ENCODE measurements at regions not wholly inside any gene's neighbourhood (a gene's known extent, or its start where the extent isn't known, plus 50 kb on each side); places are given as distances from the start of the nearest gene placed in this dataset.

DNA sequence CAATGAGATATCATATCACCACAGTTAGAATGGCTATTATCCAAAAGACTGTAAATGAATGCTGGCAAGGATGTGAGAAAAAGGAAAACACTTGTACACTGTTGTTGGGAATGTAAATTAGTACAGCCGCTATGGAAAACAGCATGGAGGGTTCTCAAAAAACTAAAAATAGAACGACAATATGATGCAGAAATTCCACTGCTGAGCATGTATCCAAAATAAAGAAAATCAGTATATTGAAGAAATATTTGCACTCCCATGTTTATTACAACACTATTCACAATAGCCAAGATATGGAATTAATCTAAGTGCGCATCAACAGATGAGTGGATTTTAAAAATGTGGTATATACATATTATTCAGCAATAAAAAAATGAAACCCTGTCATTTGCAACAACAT lies 898.9 kb upstream of the MAN1A1 start:
- Mint-ChIP-seq H3K27me3 (ENCODE audit: insufficient read depth, unreplicated experiment) (no peaks in the 10 kb centered on the region), H3K9me3 (ENCODE audit: unreplicated experiment) (peaks cover 8% of the 10 kb centered on the region), H3K27ac (ENCODE audit: low read depth, unreplicated experiment) (no peak overlapping the region), H3K4me1 (ENCODE audit: insufficient read depth, unreplicated experiment) (no peaks in the 10 kb centered on the region), H3K4me3 (ENCODE audit: unreplicated experiment) (no peak overlapping the region), H3K36me3 (ENCODE audit: insufficient read depth, unreplicated experiment) (no peaks in the 10 kb centered on the region)
- CTCF ChIA-PET, result no interaction called here
- TF ChIP-seq, protein P1, sequence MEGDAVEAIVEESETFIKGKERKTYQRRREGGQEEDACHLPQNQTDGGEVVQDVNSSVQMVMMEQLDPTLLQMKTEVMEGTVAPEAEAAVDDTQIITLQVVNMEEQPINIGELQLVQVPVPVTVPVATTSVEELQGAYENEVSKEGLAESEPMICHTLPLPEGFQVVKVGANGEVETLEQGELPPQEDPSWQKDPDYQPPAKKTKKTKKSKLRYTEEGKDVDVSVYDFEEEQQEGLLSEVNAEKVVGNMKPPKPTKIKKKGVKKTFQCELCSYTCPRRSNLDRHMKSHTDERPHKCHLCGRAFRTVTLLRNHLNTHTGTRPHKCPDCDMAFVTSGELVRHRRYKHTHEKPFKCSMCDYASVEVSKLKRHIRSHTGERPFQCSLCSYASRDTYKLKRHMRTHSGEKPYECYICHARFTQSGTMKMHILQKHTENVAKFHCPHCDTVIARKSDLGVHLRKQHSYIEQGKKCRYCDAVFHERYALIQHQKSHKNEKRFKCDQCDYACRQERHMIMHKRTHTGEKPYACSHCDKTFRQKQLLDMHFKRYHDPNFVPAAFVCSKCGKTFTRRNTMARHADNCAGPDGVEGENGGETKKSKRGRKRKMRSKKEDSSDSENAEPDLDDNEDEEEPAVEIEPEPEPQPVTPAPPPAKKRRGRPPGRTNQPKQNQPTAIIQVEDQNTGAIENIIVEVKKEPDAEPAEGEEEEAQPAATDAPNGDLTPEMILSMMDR (IDR thresholded peaks at IDR 0.05; ENCODE audit: unreplicated experiment), result no peak
- intact Hi-C loops (cut with micrococcal nuclease), result no loop called here
- POLR2A ChIA-PET, result no interaction called here
- DNase-seq (ENCODE audit: unreplicated experiment), result no peak
- no TSS peak for BruUV-seq (replicated peaks)

DNA sequence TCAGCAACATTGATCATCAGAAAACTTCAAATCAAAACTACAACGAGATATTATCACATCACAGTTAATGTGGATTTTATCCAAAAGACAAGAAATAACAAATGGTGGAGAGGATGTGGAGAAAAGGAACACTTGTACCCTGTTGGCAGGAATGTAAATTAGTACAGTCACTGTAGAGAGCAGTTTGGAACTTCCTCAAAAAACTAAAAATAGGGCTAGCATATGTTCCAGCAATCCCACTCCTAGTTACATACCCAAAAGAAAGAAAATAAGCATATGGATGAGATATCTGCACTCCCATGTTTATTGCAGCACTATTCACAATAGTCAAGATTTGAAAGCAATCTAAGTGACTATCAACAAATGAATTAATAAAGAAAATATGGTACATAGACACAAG lies 887.7 kb upstream of the MAN1A1 start:
- Mint-ChIP-seq H3K4me3 (ENCODE audit: unreplicated experiment) (no peak overlapping the region), H3K36me3 (ENCODE audit: insufficient read depth, unreplicated experiment) (no peaks in the 10 kb centered on the region), H3K27me3 (ENCODE audit: insufficient read depth, unreplicated experiment) (no peaks in the 10 kb centered on the region), H3K4me1 (ENCODE audit: insufficient read depth, unreplicated experiment) (no peaks in the 10 kb centered on the region), H3K9me3 (ENCODE audit: unreplicated experiment) (no peaks in the 10 kb centered on the region), H3K27ac (ENCODE audit: low read depth, unreplicated experiment) (no peak overlapping the region)
- intact Hi-C loops (cut with micrococcal nuclease), result no loop called here
- DNase-seq (ENCODE audit: unreplicated experiment), result no peak
- no TSS peak for BruUV-seq (replicated peaks)
- ChIA-PET CTCF (interaction anchor here (0.8 kb wide), 1 partner anchor 530 kb away, joined by 3 read pairs; no protein-coding TSS in a partner anchor), POLR2A (no interaction called here)
- TF ChIP-seq, protein P1 (IDR thresholded peaks at IDR 0.05; ENCODE audit: unreplicated experiment), result no peak

DNA sequence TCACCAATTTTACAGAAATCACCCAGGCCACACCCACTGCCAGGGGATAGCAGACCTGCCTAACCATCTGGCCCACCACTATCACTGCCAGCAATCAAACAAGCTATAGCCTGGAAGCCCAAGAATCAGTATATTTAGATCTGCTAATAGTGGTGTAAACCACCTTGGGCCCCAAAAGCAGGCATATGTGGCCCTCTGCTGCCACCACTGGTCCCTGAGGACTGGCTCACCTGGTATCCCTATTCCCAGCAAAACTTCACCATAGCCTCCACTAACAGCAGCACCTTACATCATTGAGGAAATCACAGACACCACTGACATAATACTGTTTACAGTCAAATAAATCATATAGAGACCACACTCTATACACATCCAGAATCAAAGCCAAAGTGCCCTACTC lies 880.4 kb upstream of the MAN1A1 start:
- Mint-ChIP-seq H3K27ac (ENCODE audit: low read depth, unreplicated experiment) (no peak overlapping the region), H3K27me3 (ENCODE audit: insufficient read depth, unreplicated experiment) (no peaks in the 10 kb centered on the region), H3K36me3 (ENCODE audit: insufficient read depth, unreplicated experiment) (no peaks in the 10 kb centered on the region), H3K9me3 (ENCODE audit: unreplicated experiment) (no peaks in the 10 kb centered on the region), H3K4me3 (ENCODE audit: unreplicated experiment) (no peak overlapping the region), H3K4me1 (ENCODE audit: insufficient read depth, unreplicated experiment) (no peaks in the 10 kb centered on the region)
- ChIA-PET POLR2A (no interaction called here), CTCF (interaction anchor here (1.0 kb wide), 1 partner anchor 16 kb away, joined by 3 read pairs; no protein-coding TSS in a partner anchor)
- TF ChIP-seq, protein P1 (IDR thresholded peaks at IDR 0.05; ENCODE audit: unreplicated experiment), result no peak
- intact Hi-C loops (cut with micrococcal nuclease), result no loop called here
- BruUV-seq (replicated peaks), result no TSS peak
- DNase-seq (ENCODE audit: unreplicated experiment), result peak; percentile 14

DNA sequence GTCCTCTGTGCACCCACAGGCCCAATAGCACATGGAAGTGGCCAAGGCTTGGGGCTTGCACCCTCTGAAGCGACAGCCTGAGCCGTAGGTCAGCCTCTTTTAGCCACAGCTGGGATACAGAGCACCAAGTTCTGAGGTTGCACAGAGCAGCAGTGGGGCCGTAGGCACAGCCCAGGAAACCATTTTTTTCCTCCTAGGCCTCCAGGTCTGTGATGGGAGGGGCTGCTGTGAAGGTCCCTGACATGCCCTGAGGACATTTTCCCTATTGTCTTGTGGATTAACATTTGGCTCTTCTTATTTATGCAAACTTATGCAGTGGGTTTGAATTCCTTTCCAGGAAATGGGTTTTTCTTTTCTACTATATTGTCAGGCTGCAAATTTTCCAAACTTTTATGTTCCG lies 878.7 kb upstream of the MAN1A1 start:
- Mint-ChIP-seq H3K36me3 (ENCODE audit: insufficient read depth, unreplicated experiment) (no peaks in the 10 kb centered on the region), H3K9me3 (ENCODE audit: unreplicated experiment) (no peaks in the 10 kb centered on the region), H3K27me3 (ENCODE audit: insufficient read depth, unreplicated experiment) (no peaks in the 10 kb centered on the region), H3K4me1 (ENCODE audit: insufficient read depth, unreplicated experiment) (no peaks in the 10 kb centered on the region), H3K27ac (ENCODE audit: low read depth, unreplicated experiment) (no peak overlapping the region), H3K4me3 (ENCODE audit: unreplicated experiment) (no peak overlapping the region)
- ChIA-PET CTCF (no interaction called here), POLR2A (no interaction called here)
- no peak for DNase-seq (ENCODE audit: unreplicated experiment)
- TF ChIP-seq, protein P1 (IDR thresholded peaks at IDR 0.05; ENCODE audit: unreplicated experiment), result no peak
- intact Hi-C loops (cut with micrococcal nuclease), result no loop called here
- BruUV-seq (replicated peaks), result no TSS peak
